Panc1 (cell line): ENCODE measurements at regions not wholly inside any gene's neighbourhood (a gene's known extent, or its start where the extent isn't known, plus 50 kb on each side); places are given as distances from the start of the nearest gene placed in this dataset.

Experiments used
- CTCF ChIP-seq: fragments of 450-650 bp; IDR thresholded peaks from 2 replicates; pipeline ENCODE4 v1.5.1; 2017; ENCODE audit warnings: mild to moderate bottlenecking
- POLR2AphosphoS5 ChIP-seq: IDR thresholded peaks from 2 replicates; pipeline ENCODE4 v1.6.1; 2012; ENCODE audit warnings: mild to moderate bottlenecking, low read depth, low read length, moderate library complexity
- REST ChIP-seq, 2 experiments: IDR thresholded peaks; 2 replicates each; pipeline ENCODE4 v1.6.1; 2011 to 2012; ENCODE audit warnings: low read depth in 2 of 2, control low read depth in 1 of 2, low read length in 1 of 2, mild to moderate bottlenecking in 1 of 2, moderate library complexity in 1 of 2; ENCODE audit not compliant: insufficient read depth in 1 of 2
- SIN3A ChIP-seq: IDR thresholded peaks from 2 replicates; pipeline ENCODE4 v1.6.1; 2012; ENCODE audit warnings: low read depth, mild to moderate bottlenecking, low read length, moderate library complexity, borderline replicate concordance; ENCODE audit not compliant: insufficient read depth
- TCF7L2 ChIP-seq: IDR thresholded peaks from 2 replicates; pipeline ENCODE4 v1.6.1; 2011; ENCODE audit warnings: mild to moderate bottlenecking, low read depth, low read length, inconsistent platforms

GRCh38 chr9:95640336-95640735 lies 123.6 kb upstream of the PTCH1 start:
- TF ChIP-seq CTCF (no peak), SIN3A (no peak), POLR2AphosphoS5 (no peak), REST (IDR thresholded peaks at IDR 0.05; ENCODE audit: insufficient read depth in 1 of 2, low read depth in 2 of 2, low read length in 1 of 2) (no peak), TCF7L2 (no peak)
